Fibroblast of the aortic adventitia (primary cell): ENCODE measurements at regions not wholly inside any gene's neighbourhood (a gene's known extent, or its start where the extent isn't known, plus 50 kb on each side); places are given as distances from the start of the nearest gene placed in this dataset.

Source experiments
- DNase-seq: peaks from one replicate; pipeline ENCODE4 v3.0.0-alpha.2; 2010; ENCODE audit warnings: low read depth
- H3K4me3 ChIP-seq: 2 replicates; pipeline ENCODE4 v1.5.1; 2011; ENCODE audit warnings: low read depth, mild to moderate bottlenecking, control low read depth, low read length, moderate library complexity
- TF ChIP-seq, protein P1 (sequence below): IDR thresholded peaks from 2 replicates; pipeline ENCODE4 v1.5.1; 2011; ENCODE audit warnings: mild to moderate bottlenecking, low read length, control low read depth, inconsistent platforms; ENCODE audit not compliant: insufficient read depth

DNA sequence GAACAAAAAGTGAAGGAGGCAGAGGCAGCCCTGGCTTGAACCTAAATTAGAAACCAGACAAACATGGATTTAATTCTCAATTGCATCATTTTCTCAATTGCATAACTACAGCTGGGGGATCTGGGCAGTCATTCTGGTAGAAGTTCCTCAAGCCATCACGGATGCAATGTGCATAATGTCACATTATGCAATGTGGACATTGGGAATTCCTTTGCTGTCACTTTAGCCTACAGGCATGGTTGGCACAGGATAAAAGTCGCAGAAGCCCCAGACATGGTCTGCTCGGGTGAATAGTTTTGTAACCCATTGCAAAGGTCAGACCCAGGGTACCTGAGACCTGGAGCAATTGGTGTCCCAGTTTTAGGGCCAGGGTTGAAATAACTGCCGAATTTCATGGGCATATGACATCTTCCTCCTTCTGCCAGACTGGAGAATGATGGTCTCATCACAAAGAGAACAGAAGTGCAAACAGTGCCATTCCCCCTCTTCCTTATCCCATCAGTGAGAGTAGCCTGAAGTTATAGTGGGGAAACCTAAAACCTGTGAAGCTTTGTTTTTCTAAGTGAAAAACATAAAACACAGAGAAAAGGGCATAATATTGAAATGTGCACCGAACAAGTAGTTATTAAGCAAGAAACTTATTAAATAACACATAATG is 290.8 kb downstream of the MSX2 start:
- no peak overlapping the region for H3K4me3 ChIP-seq
- TF ChIP-seq, protein P1, sequence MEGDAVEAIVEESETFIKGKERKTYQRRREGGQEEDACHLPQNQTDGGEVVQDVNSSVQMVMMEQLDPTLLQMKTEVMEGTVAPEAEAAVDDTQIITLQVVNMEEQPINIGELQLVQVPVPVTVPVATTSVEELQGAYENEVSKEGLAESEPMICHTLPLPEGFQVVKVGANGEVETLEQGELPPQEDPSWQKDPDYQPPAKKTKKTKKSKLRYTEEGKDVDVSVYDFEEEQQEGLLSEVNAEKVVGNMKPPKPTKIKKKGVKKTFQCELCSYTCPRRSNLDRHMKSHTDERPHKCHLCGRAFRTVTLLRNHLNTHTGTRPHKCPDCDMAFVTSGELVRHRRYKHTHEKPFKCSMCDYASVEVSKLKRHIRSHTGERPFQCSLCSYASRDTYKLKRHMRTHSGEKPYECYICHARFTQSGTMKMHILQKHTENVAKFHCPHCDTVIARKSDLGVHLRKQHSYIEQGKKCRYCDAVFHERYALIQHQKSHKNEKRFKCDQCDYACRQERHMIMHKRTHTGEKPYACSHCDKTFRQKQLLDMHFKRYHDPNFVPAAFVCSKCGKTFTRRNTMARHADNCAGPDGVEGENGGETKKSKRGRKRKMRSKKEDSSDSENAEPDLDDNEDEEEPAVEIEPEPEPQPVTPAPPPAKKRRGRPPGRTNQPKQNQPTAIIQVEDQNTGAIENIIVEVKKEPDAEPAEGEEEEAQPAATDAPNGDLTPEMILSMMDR: no peak
- no peak for DNase-seq

DNA sequence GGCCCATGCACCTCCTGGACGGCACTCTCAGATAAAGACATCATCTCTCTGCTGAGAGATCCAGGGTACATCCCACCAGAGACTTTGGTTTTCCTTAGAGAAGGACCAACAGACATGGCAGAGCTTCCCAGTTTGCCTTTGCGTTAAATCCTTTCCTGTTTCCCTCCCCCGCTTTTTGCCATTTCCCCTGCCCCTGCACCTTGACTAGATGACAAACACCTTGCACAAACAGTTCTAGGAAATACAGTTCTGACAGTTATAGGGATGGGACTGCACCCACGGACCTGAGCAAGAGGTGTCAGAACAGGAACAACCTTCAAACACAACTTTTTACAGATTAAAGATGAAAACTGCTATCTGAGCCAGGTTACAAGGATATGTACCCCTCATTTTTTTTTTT is 288.9 kb downstream of the MSX2 start:
- DNase-seq: no peak
- no peak overlapping the region for H3K4me3 ChIP-seq
- TF ChIP-seq, protein P1: no peak

DNA sequence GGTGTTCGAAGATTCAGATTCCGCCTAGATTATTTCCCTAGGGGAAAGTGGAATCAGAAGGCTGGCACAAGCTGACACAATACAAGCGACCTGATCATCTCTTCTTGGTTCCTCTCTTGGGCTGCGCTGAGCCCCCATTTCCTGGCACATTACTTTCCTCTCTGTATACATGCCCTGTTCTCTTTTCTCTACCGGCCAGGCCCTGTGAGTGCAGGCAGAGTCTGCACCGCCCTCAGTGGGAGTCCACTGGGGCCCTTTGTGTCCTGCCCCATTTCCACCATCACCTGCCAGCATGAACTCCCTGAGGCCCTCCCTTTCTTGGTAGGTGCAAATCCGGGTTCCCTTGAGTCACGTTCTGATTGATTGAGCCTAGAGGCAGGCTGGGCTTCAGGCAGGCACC is 287.9 kb downstream of the MSX2 start:
- no peak overlapping the region for H3K4me3 ChIP-seq
- no peak for DNase-seq
- TF ChIP-seq, protein P1: no peak

DNA sequence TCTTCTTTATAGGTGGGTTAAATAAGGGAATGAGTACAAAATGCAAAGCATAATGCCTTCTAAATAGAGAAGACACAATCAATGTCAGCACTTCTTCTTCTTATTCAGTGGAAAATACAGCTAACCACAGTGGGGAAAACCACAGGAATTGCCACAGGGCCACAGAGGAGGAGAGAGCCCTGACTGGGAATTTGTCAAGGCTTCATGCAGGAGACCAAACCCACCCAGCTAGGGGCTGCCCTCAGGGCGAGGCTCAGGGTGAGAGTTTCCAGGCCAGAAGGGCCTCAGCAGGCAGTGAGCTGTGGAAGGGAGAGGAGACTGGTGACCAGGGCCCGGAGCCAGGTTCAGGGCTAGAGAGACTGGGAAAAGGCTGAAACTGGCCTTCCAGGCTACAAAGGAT is 279.1 kb downstream of the MSX2 start:
- TF ChIP-seq, protein P1: no peak
- no peak for DNase-seq
- no peak overlapping the region for H3K4me3 ChIP-seq

DNA sequence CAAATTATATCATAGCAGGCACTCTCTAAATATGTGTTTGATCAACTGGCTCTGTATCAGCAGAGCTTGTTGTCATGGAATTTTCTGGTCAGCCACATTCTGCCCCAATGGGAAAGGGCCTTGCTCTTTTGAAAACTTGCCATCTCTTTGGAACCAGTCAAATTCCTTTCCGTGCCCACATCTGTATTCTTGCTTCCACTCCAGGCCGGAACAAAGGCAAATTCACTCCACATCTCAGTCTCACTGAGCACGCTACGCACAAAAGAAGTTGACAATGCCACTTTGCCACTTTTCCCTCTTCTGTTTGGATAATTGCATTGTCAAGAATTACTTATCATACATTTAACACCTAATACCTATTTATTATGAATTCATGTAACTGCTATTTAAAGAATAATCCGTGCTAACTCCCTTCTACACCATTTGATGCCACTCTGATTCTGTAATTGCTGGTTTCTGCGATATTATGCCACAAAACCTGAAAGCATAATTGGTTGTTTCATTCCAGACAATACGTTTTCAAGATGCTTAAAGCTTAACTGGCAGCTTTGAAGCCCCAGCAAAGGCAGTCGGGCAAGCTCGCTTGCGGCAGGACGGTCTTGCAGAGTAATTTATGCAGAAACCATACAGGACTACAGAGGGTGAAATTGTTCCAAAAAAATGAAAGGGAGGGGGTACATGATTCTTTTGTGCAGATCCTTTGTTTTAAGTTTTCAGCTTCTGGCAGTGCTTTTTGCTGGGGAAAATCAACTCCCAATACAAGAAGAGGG is 277.7 kb downstream of the MSX2 start:
- TF ChIP-seq, protein P1: no peak
- DNase-seq: no peak
- H3K4me3 ChIP-seq: no peak overlapping the region

DNA sequence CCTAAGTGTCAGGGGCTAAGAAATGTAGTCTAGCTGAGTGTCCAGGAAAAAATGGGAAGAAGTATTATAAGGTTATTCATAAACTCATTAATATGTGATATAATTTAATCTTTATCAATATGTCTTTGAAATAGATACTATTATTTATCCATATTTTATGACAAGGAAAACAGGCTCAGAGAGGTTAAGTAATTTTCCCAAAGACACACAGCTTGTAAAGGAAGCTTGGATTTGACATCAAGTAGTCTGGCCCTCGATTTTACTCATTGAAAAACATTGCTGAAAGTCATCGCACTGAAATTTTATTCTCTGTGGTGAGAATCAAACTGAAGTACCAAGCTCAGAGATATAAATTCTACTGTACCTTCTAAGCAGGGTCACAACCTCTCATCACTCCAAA is 276.9 kb downstream of the MSX2 start:
- TF ChIP-seq, protein P1: no peak
- no peak for DNase-seq
- no peak overlapping the region for H3K4me3 ChIP-seq
